NCI-H1105 (cell line): ENCODE measurements at regions not wholly inside any gene's neighbourhood (a gene's known extent, or its start where the extent isn't known, plus 50 kb on each side); places are given as distances from the start of the nearest gene placed in this dataset.
"Not testable (repeated sequence)": the region's sequence is repeated elsewhere in the genome, so short reads cannot be mapped to it uniquely, and the experiment has no call there.

Source experiments
- DNase-seq: peaks from one replicate; lab custom pipeline; 2025; lab: John Stamatoyannopoulos, UW

- DNase-seq: no peak
Measured at GRCh38 chr11:130550984-130551383, 102.5 kb downstream of the ADAMTS15 start.

- DNase-seq: no peak
Measured at GRCh38 chr11:130551388-130551787, 102.9 kb downstream of the ADAMTS15 start.

- no peak for DNase-seq
Measured at GRCh38 chr11:130553306-130553705, 104.9 kb downstream of the ADAMTS15 start.

GRCh38 chr11:130554241-130555055 is 106.0 kb downstream of the ADAMTS15 start:
- DNase-seq: no peak

- DNase-seq: no peak
Measured at GRCh38 chr11:130555251-130555841, 106.9 kb downstream of the ADAMTS15 start.

- DNase-seq: no peak
Measured at GRCh38 chr11:130560000-130560780, 111.7 kb downstream of the ADAMTS15 start.

GRCh38 chr11:130560781-130561109 is 112.3 kb downstream of the ADAMTS15 start:
- DNase-seq: no peak

GRCh38 chr11:130561441-130561881 is 113.0 kb downstream of the ADAMTS15 start:
- no peak for DNase-seq

- no peak for DNase-seq
Measured at GRCh38 chr11:130562549-130562948, 114.1 kb downstream of the ADAMTS15 start.

GRCh38 chr11:130566360-130566759 is 117.9 kb downstream of the ADAMTS15 start:
- not testable (repeated sequence) for DNase-seq

- no peak for DNase-seq
Measured at GRCh38 chr11:130571519-130571918, 123.1 kb downstream of the ADAMTS15 start.

GRCh38 chr11:130571947-130572584 is 123.6 kb downstream of the ADAMTS15 start:
- no peak for DNase-seq

GRCh38 chr11:130573767-130574166 is 125.3 kb downstream of the ADAMTS15 start:
- DNase-seq: no peak

- DNase-seq: no peak
Measured at GRCh38 chr11:130574740-130575139, 126.3 kb downstream of the ADAMTS15 start.

GRCh38 chr11:130576146-130576545 is 127.7 kb downstream of the ADAMTS15 start:
- DNase-seq: no peak

- DNase-seq: no peak
Measured at GRCh38 chr11:130578738-130579368, 130.4 kb downstream of the ADAMTS15 start.

- DNase-seq: no peak
Measured at GRCh38 chr11:130580372-130580771, 131.9 kb downstream of the ADAMTS15 start.

- no peak for DNase-seq
Measured at GRCh38 chr11:130580891-130581492, 132.5 kb downstream of the ADAMTS15 start.

- DNase-seq: no peak
Measured at GRCh38 chr11:130581646-130582045, 133.2 kb downstream of the ADAMTS15 start.

GRCh38 chr11:130582176-130582575 is 133.7 kb downstream of the ADAMTS15 start:
- no peak for DNase-seq

GRCh38 chr11:130582981-130583380 is 134.5 kb downstream of the ADAMTS15 start:
- no peak for DNase-seq
